GM12878 (cell line): ENCODE measurements at regions not wholly inside any gene's neighbourhood (a gene's known extent, or its start where the extent isn't known, plus 50 kb on each side); places are given as distances from the start of the nearest gene placed in this dataset.

Experiments
- CTCF ChIP-seq, 3 experiments: IDR thresholded peaks in 2 of 3; conservative IDR thresholded peaks in 1 of 3; 2 replicates each; pipeline ENCODE4 v1.5.1; 2011; ENCODE audit warnings: low read depth in 3 of 3, low read length in 3 of 3, mild to moderate bottlenecking in 3 of 3, control low read depth in 2 of 3, moderate library complexity in 2 of 3, inconsistent platforms in 1 of 3, mixed read lengths in 1 of 3; ENCODE audit not compliant: control insufficient read depth in 2 of 3, insufficient read depth in 1 of 3; ENCODE audit errors: extremely low read depth in 1 of 3
- EP300 ChIP-seq, 2 experiments: fragments of 150-350 bp in 1 of 2; IDR thresholded peaks; 2 replicates each; pipeline ENCODE4 v1.6.1; 2011 to 2012; ENCODE audit warnings: low read depth in 2 of 2, low read length in 2 of 2, borderline replicate concordance in 1 of 2, improper control_type of control experiment in 1 of 2, inconsistent platforms in 1 of 2; ENCODE audit not compliant: control insufficient read depth in 1 of 2
- EZH2 ChIP-seq: IDR thresholded peaks from 2 replicates; pipeline ENCODE4 v1.6.1; 2012; ENCODE audit warnings: low read depth, mild to moderate bottlenecking, control low read depth, inconsistent platforms, low read length, borderline replicate concordance; ENCODE audit not compliant: control insufficient read depth
- HDAC2 ChIP-seq: fragments of 200-600 bp; sonication (generic); IDR thresholded peaks from 2 replicates; pipeline ENCODE4 v1.6.1; 2017
- HDGF ChIP-seq: fragments of 450-650 bp; IDR thresholded peaks from 2 replicates; pipeline ENCODE4 v1.6.1; 2016; ENCODE audit warnings: antibody characterized with exemption
- IRF5 ChIP-seq: fragments of 450-650 bp; IDR thresholded peaks from 2 replicates; pipeline ENCODE4 v1.6.1; 2017; ENCODE audit warnings: borderline replicate concordance
- NFYB ChIP-seq: IDR thresholded peaks from 2 replicates; pipeline ENCODE4 v1.6.1; 2011; ENCODE audit warnings: low read depth, mild to moderate bottlenecking, low read length, improper control_type of control experiment, moderate library complexity; ENCODE audit not compliant: insufficient read depth
- POLR2A ChIP-seq: IDR thresholded peaks from 2 replicates; pipeline ENCODE4 v1.6.1; 2011; ENCODE audit warnings: low read depth, mild to moderate bottlenecking, low read length
- RBBP5 ChIP-seq: fragments of 200-600 bp; sonication (generic); conservative IDR thresholded peaks from 2 replicates; pipeline ENCODE4 v1.6.1; 2016
- SMARCA5 ChIP-seq: fragments of 450-650 bp; IDR thresholded peaks from 2 replicates; pipeline ENCODE4 v1.6.1; 2017; ENCODE audit warnings: mild to moderate bottlenecking
- TCF3 ChIP-seq: IDR thresholded peaks from 2 replicates; pipeline ENCODE4 v1.6.1; 2012; ENCODE audit warnings: low read depth, mild to moderate bottlenecking, low read length, borderline replicate concordance; ENCODE audit not compliant: insufficient read depth
- ZNF274 ChIP-seq: IDR thresholded peaks from one replicate; pipeline ENCODE4 v1.8.0; 2011; ENCODE audit not compliant: insufficient read length, insufficient read depth

GRCh38 chr12:19954163-19954562 is 414.2 kb upstream of the PDE3A start:
- TF ChIP-seq TCF3 (no peak), POLR2A (no peak), IRF5 (no peak), HDAC2 (no peak), EZH2 (no peak), CTCF (IDR thresholded peaks at IDR 0.05 in 2 of 3, conservative IDR thresholded peaks at IDR 0.05 in 1 of 3; ENCODE audit: control insufficient read depth in 2 of 3, extremely low read depth in 1 of 3, insufficient read depth in 1 of 3, low read depth in 3 of 3, low read length in 3 of 3) (no peak), RBBP5 (no peak), SMARCA5 (no peak), NFYB (no peak), HDGF (no peak), ZNF274 (no peak), EP300 (IDR thresholded peaks at IDR 0.05; ENCODE audit: borderline replicate concordance in 1 of 2, control insufficient read depth in 1 of 2, low read depth in 2 of 2, low read length in 2 of 2) (no peak)
